ENCODE measurements at regions not wholly inside any gene's neighbourhood (a gene's known extent, or its start where the extent isn't known, plus 50 kb on each side); places are given as distances from the start of the nearest gene placed in this dataset.
"Not testable (repeated sequence)": the region's sequence is repeated elsewhere in the genome, so short reads cannot be mapped to it uniquely, and the experiment has no call there.

DNA sequence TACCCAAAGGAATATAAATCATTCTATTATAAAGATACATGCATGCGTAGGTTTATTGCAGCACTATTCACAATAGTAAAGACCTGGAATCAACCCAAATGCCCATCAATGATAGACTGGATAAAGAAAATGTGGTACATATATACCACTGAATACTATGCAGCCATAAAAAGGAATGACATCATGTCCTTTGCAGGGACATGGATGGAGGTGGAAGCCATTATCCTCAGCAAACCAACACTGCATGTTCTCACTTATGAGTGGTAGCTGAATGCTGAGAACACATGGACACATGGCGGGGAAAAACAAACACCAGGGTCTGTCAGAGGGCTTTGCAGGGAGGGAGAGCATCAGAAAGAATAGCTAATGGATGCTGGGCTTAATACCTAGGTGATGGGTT, 149.4 kb upstream of the OLIG3 start:
- TF ChIP-seq CTCF, EZH2phosphoT487, EZH2 (IDR thresholded peaks at IDR 0.05): not testable (repeated sequence)

Data from neural progenitor cell (in vitro differentiated cells).